Occipital lobe (tissue), 1 donor: ENCODE measurements at regions not wholly inside any gene's neighbourhood (a gene's known extent, or its start where the extent isn't known, plus 50 kb on each side); places are given as distances from the start of the nearest gene placed in this dataset.

ENCODE experiments used
- DNase-seq: peaks from one replicate; lab custom pipeline; 2025; lab: John Stamatoyannopoulos, UW

- no peak for DNase-seq
Measured at GRCh38 chr14:99039331-99040041, 232.5 kb downstream of the BCL11B start.

- DNase-seq, result no peak
Measured at GRCh38 chr14:99040052-99040451, 231.9 kb downstream of the BCL11B start.

DNA sequence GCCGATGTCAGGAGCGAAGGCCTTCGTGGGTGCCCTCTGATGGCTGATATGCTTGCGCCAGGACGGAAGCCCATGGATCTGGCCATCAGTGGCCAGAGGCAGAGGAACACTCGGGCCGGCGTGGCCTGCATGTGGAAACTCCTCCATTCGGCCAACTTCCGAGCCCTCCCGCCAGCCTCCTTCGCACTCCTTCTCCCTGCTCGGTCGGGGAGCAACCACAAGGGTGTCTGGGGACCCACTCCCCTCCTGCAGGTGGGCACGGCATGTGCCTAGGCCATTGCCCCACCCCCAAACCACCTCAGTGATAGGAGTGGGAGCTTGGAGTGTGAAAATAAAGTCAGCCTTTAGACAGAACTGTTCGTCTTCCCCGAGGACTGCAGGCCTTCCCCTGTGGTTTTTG is 231.3 kb downstream of the BCL11B start:
- no peak for DNase-seq

- DNase-seq, result no peak
Measured at GRCh38 chr14:99041141-99041819, 230.7 kb downstream of the BCL11B start.

- DNase-seq, result no peak
Measured at GRCh38 chr14:99041820-99042174, 230.2 kb downstream of the BCL11B start.

DNA sequence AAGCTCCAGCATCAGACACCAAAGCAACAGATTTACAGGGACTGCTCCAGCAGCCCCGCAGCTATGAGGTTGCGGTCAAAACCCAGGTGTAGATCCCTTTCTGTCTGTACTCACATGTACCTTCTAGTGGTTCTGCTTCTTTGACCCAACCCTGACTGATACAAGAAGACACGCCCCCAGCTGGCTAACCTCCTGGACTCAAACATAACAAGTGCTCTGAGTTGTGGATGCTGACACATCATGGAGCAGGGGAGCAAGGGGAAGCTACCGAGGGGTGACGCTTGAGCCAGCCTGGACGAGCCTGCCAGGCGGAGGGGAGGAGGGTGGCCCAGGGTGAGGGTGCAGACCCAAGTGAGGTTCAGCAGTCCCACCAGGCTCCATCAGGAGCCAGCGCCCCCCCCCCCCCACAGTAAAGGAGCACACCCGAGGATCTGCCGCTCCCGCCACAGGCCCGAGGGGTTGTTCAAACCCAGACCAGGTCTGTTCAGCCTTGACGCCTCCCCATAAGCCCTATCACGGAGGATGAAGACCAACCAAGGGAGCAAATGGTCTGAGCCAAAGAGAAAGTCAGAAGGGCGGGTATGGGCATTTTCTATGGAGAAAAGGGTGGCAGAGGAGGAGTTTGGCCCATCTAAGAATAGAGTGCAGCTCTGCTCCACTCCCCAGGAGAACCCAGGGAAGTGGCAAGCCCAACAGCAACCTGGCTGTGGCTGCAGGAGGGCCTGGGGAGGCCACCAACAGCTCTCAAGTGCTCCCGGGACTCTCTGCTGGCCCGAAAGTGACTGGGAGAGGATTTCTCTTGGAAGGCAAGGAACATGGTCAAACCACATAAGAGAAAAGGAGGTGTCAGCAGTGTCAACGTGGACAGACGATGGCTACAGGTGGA is 229.4 kb downstream of the BCL11B start:
- no peak for DNase-seq

DNA sequence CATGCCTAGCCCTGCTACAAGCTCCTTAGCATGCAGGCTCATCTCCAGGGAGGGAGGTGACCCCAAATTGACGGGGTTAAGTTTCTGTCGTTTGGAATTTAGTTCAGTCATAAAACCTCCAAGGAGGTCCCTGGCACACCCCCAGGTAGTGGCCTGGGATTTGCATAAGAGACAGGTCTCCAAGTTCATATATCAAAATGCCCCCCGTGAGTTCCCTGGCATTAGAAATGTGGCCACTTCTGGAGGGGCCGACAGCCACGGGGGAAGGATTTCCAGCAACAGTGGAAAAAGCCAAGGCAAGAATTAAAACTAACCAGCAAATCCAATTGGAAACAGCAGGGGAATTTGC is 228.8 kb downstream of the BCL11B start:
- DNase-seq, result no peak

DNA sequence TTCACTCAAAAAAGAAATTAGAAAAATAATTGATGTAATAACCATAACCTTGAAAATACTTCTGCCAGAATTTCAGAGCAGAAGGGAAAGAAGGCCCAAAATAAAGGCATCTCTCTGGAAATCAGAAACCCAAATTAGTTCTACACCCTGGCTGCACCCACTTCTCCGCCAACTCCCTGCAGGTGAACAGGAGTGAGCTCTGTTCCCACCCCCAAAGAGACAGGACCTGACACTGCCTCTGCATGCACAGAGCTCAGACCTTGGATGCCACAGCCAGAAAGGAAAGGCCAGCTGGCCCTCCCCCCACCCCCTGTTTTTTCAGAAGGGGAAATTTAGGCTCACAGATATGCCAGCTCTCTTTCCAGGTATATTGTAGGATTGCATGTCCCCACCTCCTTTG is 228.2 kb downstream of the BCL11B start:
- no peak for DNase-seq

DNA sequence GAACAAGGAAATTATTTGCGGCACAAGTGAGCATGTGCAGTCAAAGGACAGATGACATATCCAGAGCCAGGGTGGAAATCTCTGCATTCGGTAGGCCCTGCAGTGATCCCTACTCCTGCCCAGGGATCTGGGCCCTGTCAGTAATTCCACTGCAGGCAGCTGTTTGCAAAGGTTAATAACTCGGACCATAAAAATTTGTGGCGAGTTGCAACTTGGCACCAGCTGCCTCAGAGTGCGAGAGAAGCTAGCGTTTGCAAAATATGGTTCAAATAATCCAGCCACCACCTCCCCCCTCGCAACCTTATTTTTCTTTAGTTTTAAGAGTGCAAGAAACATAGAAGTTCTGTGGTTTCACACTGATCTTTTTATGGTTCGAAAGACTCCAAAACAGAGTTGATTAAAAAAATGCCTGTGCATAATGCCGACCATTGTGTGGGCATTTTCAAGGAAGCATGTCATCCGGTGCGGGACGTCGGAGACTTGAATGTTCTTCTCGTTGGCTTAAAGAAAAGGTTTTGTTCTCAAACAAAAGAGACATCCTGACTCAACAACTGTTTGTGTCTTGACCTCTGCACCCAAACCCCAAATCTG is 224.5 kb downstream of the BCL11B start:
- no peak for DNase-seq

DNA sequence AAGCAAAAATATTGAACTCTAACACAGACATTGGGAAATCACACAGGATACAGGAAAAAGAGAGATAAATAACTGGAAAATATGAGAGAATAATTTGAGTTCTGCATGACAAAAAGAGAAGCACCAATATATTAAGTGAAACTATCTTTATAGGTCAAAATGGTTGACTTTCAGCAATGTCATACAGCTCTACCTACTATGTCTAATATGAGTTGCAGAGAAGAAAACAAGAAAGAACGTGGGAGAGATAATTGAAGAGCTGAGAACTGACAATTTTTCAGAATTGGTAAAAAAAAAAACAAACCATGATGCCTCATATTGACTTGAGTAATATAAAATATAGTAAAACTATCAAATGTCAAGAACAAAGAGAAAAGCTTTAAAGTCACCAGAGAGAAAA is 221.7 kb downstream of the BCL11B start:
- no peak for DNase-seq

GRCh38 chr14:99052467-99052866 is 219.5 kb downstream of the BCL11B start:
- DNase-seq, result no peak

- DNase-seq, result no peak
Measured at GRCh38 chr14:99055019-99055418, 217.0 kb downstream of the BCL11B start.

GRCh38 chr14:99055816-99056215 is 216.2 kb downstream of the BCL11B start:
- DNase-seq, result no peak

- no peak for DNase-seq
Measured at GRCh38 chr14:99057576-99058083, 214.4 kb downstream of the BCL11B start.

DNA sequence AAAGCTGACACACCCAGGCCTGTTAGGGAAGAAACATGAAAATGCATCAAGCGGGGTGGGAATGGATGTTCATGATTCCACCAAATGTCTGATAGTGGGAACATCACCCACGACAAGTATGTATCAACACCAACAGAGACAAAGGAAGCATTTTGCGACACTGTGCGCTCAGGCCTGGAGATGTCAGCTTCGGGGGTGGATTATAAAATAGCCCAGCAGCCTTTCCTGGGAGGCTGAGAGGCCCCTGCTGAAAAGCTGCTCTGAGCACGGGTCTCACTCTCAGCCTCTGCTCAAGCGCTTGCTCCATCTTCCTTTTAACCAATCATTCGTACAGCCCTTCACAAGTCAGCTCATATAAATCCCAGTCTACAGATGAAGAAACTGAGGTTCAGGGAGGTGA is 213.5 kb downstream of the BCL11B start:
- no peak for DNase-seq

GRCh38 chr14:99062216-99062615 is 209.8 kb downstream of the BCL11B start:
- no peak for DNase-seq

DNA sequence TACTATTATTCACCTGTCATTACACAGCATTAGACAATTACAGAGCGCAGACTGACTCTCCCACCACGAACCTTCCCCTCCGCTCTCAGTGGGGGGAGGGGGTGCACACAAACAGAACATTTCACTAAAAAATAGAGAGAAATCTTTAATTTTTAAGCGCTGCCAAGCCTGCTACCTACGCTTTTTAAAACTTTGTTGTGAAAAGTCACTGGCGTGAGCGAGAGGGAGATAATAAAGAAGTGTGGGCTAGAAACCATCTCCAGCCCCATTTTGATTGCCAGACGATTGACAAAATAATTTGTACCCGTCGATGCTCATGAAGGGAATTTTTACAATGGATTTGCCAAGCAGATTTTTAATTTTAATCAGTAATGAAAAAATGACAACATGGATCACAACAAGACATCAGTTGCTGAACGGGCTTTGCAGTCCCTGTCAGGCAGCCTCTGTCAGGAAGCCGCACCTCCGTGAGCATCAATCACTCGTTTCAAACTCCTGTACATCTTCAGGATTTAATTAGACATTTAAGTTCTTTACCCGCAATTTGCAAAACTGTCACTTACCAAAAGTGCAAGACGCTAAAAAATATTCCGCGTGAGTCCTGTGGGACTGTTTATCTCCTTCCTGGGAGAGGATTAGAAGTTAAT is 209.1 kb downstream of the BCL11B start:
- no peak for DNase-seq

- DNase-seq, result no peak
Measured at GRCh38 chr14:99063620-99064225, 208.3 kb downstream of the BCL11B start.

DNA sequence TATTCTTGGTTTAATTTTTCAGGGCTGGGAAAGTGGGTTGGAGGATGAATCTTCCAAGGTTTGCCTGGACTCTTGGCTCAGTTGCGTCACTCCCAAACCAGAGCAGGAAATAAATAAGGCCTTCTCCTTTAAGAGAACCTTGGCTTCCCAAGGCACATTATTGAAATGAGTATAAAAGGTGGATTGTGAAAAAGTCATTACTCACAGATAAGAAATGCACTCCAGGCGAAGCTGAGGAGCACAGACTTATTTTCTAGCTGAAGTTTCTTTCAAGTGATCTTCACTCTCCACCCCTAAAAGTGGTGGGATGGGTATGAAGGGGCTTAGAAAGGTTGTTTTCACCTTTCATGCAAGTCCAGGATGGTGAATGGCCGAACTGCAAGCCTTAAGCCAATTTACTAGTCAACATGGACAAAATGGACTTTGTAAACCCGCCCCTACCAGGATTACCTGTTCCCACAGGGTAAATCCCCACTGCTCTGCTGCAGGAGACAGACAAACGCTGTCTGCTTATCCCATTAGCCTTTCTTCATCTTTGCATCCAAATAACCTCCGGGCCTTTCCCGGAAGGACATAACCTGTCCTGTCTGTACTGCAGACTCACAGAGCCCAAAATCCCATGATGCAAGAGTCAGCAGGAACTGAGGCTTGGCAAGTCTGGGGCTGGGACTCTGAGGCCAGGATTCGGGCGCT is 207.6 kb downstream of the BCL11B start:
- no peak for DNase-seq

GRCh38 chr14:99065551-99065950 is 206.4 kb downstream of the BCL11B start:
- DNase-seq, result no peak
